Fibroblast of mammary gland (primary cell): ENCODE measurements at regions not wholly inside any gene's neighbourhood (a gene's known extent, or its start where the extent isn't known, plus 50 kb on each side); places are given as distances from the start of the nearest gene placed in this dataset.
A peak's percentile ranks its signal among the peaks of the same experiment; 100 is the strongest.

Source experiments
- DNase-seq: peaks from one replicate; pipeline ENCODE4 v3.0.0-alpha.2; 2010; ENCODE audit warnings: low read depth
- H3K4me3 ChIP-seq: 2 replicates; pipeline ENCODE4 v1.5.1; 2011; ENCODE audit warnings: low read depth, mild to moderate bottlenecking, low read length, moderate library complexity; ENCODE audit not compliant: control insufficient read depth
- TF ChIP-seq, protein P1 (sequence below): conservative IDR thresholded peaks from 2 replicates; pipeline ENCODE4 v1.5.1; 2011; ENCODE audit warnings: low read depth, low read length, inconsistent platforms; ENCODE audit not compliant: control insufficient read depth, insufficient read depth

DNA sequence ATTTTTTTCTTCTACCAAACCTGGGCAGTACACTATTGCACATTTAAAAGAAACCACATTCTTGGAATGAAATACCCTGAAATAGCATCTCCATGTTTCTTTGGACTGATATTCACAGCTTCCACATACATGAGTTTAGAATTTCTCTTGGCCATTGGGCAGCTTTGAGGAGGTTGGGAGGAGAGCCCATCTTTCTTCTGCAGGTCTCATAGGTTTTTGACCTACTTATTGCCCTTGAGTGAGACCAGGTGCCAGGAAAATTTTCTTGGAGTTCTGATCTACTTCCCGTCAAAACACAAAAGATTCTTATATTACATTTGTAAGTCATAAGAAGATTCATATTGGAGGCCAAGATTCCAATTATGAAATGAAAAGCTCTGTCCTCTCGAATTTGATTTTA, 212.0 kb downstream of the IBTK start:
- H3K4me3 ChIP-seq = no peak overlapping the region
- DNase-seq = no peak
- TF ChIP-seq, protein P1, sequence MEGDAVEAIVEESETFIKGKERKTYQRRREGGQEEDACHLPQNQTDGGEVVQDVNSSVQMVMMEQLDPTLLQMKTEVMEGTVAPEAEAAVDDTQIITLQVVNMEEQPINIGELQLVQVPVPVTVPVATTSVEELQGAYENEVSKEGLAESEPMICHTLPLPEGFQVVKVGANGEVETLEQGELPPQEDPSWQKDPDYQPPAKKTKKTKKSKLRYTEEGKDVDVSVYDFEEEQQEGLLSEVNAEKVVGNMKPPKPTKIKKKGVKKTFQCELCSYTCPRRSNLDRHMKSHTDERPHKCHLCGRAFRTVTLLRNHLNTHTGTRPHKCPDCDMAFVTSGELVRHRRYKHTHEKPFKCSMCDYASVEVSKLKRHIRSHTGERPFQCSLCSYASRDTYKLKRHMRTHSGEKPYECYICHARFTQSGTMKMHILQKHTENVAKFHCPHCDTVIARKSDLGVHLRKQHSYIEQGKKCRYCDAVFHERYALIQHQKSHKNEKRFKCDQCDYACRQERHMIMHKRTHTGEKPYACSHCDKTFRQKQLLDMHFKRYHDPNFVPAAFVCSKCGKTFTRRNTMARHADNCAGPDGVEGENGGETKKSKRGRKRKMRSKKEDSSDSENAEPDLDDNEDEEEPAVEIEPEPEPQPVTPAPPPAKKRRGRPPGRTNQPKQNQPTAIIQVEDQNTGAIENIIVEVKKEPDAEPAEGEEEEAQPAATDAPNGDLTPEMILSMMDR = no peak

DNA sequence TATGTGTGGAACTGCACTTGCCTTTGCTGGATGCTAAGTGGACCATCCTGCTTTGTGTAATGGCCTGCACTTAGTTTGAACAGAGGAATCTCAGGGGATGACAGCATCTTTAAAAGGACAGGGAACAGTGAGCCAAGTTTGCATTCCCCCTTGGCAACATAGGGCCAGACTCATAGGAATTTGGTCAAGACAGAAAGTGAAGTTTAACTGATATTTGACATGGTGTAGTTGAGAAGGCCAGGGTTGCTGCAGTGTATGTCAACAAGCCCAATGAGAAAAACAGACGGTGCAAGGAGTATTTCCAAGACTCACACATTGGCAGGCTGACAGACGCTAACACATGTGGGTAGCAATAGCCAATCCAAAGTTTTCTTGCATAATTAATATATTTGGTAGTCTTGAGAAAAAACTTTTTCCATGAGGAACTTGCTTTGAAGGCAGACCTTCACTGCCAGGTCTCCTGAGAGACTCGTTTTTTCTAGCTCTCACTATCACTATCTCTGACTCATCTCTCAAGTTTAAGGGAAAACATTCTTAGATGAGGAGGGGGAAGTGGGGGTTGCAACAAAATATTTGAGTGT, 213.8 kb downstream of the IBTK start:
- peak; percentile 69 for DNase-seq
- no peak overlapping the region for H3K4me3 ChIP-seq
- TF ChIP-seq, protein P1 = no peak

DNA sequence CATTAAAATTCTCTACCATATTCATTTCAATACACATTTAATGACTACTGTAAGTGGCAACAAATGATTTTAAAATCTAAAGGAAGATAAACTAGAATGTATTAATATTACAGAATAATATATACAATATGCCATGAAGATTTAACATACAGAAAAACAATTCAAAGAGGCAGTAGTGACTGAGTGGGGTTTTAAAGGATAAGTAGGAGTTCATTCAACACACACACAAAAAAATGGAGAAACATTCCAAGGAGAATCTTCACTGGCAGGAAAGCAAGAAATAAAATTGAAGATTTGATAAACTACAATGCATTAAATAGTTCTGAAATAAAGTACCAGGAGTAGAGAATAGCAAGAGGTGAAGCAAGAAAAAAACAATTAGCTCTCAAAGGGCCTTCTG, 215.1 kb downstream of the IBTK start:
- DNase-seq = no peak
- TF ChIP-seq, protein P1 = no peak

DNA sequence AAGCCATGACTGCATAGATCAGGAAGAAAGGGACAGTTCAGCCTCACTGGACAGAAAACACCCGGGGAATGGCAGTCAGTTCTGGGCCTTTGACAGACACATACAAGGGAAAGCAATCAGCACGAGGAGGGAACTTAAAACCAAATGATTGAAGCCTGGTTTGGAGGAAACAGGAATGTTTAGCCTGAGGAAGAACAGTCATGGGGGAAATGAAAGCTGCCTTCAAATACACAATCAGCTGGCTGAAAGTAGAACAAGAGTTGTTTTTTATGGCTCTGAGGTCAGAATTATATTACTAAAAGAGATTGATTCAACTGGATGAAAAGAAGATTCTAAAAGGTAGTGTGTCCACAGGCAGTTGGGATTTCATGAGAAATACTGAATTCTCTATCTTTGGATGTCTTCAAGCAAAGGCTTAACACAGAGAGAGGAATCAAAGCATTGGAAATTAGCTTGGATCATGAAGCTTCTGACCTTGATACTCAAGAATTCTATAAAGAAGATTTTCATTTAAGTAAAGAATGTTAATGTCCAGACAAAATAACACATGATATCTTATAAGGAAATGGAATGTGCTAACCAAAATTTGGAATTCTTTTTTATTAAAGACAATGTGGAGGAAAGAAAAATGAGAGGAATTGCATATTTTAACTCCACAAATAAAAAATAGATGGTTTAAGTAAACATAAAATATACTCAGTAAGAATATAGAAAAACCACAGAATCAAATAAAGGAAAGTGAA, 216.6 kb downstream of the IBTK start:
- no peak for DNase-seq
- H3K4me3 ChIP-seq = no peak overlapping the region
- TF ChIP-seq, protein P1 = no peak

More for the DNA sequence above, 215.1 kb downstream of the IBTK start:
- H3K4me3 ChIP-seq = no peak overlapping the region

DNA sequence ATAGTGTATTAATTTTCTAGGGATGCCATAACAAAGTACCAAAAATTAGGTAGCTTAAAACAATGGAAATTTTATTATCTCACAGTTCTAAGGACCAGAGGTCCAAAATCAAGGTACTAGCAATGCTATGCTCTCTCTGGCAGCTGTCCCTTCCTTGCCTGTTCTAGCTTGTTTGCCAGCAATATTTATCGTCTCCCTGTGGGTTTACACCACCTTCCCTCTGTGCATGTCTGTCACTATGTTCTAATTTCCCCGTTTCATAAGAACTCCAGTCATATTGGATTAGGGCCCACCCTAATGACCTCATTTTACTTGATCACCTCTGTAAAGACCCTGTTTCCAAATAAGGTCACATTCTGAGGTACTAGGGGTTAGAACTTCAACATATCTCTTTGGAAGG, 217.2 kb downstream of the IBTK start:
- no peak for DNase-seq
- TF ChIP-seq, protein P1 = no peak

DNA sequence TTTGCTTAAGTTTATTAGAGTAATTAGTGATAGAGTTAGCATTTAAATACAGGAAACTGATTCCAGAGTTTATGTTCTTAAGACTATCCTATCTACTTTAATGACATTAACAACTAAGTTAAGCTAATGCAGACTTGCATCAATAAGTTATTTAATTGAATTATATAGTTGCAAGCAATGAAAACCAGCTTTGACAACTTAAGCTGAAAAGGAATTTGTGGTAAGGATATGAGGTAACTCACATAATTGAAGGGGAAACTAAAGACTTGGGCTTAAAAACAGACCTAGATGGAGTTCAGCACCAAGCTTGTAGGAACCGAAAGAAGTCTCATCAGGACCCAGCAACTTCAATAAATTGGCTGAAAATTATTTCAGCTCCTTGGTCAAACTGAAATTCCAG, 222.3 kb downstream of the IBTK start:
- no peak for DNase-seq
- H3K4me3 ChIP-seq = no peak overlapping the region
- TF ChIP-seq, protein P1 = no peak

More for the DNA sequence above, 217.2 kb downstream of the IBTK start:
- no peak overlapping the region for H3K4me3 ChIP-seq

DNA sequence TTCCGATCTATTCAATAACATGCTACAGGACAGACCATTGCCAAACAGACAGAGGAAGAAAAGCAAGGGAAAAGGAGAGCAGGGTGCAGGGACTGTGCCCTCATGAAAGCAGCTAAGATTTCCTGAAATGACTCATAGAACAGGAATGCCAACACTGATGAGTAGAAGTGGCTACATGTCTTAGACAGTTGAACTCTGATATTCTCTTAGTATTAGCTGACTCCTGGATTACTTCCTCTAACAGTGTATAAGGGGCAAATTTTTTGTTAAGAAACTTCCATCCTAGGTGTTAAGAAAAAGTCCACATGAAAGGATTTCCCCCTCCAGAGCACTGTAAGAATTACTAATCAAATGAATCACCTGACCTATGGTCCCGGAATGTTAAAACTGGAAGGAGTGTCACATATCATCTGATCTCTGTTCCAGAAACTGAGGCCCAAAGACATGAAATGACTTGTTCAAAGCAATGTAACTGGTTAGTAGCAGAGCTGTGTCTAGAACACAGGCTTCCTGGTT, 224.9 kb downstream of the IBTK start:
- TF ChIP-seq, protein P1 = no peak
- DNase-seq = peak; percentile 85
- no peak overlapping the region for H3K4me3 ChIP-seq
